CD4-positive, alpha-beta T cell (primary cell): ENCODE measurements at regions not wholly inside any gene's neighbourhood (a gene's known extent, or its start where the extent isn't known, plus 50 kb on each side); places are given as distances from the start of the nearest gene placed in this dataset.

Experiments used
- ATAC-seq: fragments of 200-7000 bp; cut with Tn5 transposase; one replicate; pipeline ENCODE4 v1.10.0; 2022; ENCODE audit warnings: mild to moderate bottlenecking; ENCODE audit not compliant: poor library complexity
- CTCF ChIA-PET: fragments of 350-600 bp; sonication (Branson Sonifier 250); formaldehyde crosslinking; loops from one replicate; lab custom pipeline; 2021; ENCODE audit warnings: antibody characterized with exemption, inconsistent platforms; lab: Charles Lee
- POLR2A ChIA-PET: fragments of 350-600 bp; sonication (Branson Sonifier 250); formaldehyde crosslinking; loops from one replicate; lab custom pipeline; 2021; ENCODE audit warnings: antibody characterized with exemption, inconsistent platforms; lab: Charles Lee
- DNase-seq, 14 experiments: peaks; one replicate each; pipeline ENCODE4 v3.0.0-alpha.2; 2013 to 2020; ENCODE audit warnings: mixed read lengths in 2 of 14
- H3K27ac ChIP-seq, 2 donors: one replicate each; pipeline versions ENCODE4 v1.5.1 to v1.7.0; 2013; ENCODE audit warnings: low read length in 2 of 2, low read depth in 1 of 2, mild to moderate bottlenecking in 1 of 2
- H3K27me3 ChIP-seq, 2 experiments: 1 replicate in 1 of 2; 2 replicates in 1 of 2; pipeline versions ENCODE4 v1.6.1 to v1.7.0; 2013; ENCODE audit warnings: low read length in 2 of 2, control low read depth in 1 of 2, mild to moderate bottlenecking in 1 of 2, moderate library complexity in 1 of 2; ENCODE audit not compliant: insufficient read depth in 2 of 2, control insufficient read depth in 1 of 2
- H3K36me3 ChIP-seq: one replicate; pipeline ENCODE4 v1.6.1; 2013; ENCODE audit warnings: low read length, control low read depth; ENCODE audit not compliant: insufficient read depth
- H3K4me1 ChIP-seq: one replicate; pipeline ENCODE4 v1.6.1; 2013; ENCODE audit warnings: low read length, control low read depth; ENCODE audit not compliant: insufficient read depth
- H3K4me3 ChIP-seq: one replicate; pipeline ENCODE4 v1.5.1; 2013; ENCODE audit warnings: mild to moderate bottlenecking, low read length, moderate library complexity
- H3K9me3 ChIP-seq, 2 experiments: 1 replicate in 1 of 2; 2 replicates in 1 of 2; pipeline versions ENCODE4 v1.6.1 to v1.7.0; 2013; ENCODE audit warnings: low read length in 2 of 2, mild to moderate bottlenecking in 2 of 2, control low read depth in 1 of 2, moderate library complexity in 1 of 2; ENCODE audit not compliant: control insufficient read depth in 1 of 2, insufficient read depth in 1 of 2
- H3K27ac Mint-ChIP-seq: one replicate; pipeline ENCODE4 v1.8.0; 2020; ENCODE audit warnings: mixed read lengths
- H3K27me3 Mint-ChIP-seq: one replicate; pipeline ENCODE4 v1.8.0; 2021; ENCODE audit warnings: mixed read lengths
- H3K36me3 Mint-ChIP-seq: one replicate; pipeline ENCODE4 v1.8.0; 2021; ENCODE audit warnings: low read depth, mixed read lengths
- H3K4me1 Mint-ChIP-seq: one replicate; pipeline ENCODE4 v1.8.0; 2021; ENCODE audit warnings: low read depth, mixed read lengths
- H3K4me3 Mint-ChIP-seq: one replicate; pipeline ENCODE4 v1.8.0; 2020; ENCODE audit warnings: mild to moderate bottlenecking, mixed read lengths
- H3K9me3 Mint-ChIP-seq: one replicate; pipeline ENCODE4 v1.8.0; 2020; ENCODE audit warnings: mixed read lengths
- intact Hi-C, 2 experiments: fragments of 100-400 bp; cut with DNase I in 1 of 2; cut with micrococcal nuclease in 1 of 2; formaldehyde crosslinking; loops; one replicate each; pipeline versions ENCODE4 v1.15.1 to v1.9.0; 2023 to 2025; cut with DNase I, micrococcal nuclease
- TF ChIP-seq, protein P1 (sequence below): fragments of 200-600 bp; IDR thresholded peaks from one replicate; pipeline ENCODE4 v1.8.0; 2022; ENCODE audit warnings: antibody characterized with exemption, mild to moderate bottlenecking

DNA sequence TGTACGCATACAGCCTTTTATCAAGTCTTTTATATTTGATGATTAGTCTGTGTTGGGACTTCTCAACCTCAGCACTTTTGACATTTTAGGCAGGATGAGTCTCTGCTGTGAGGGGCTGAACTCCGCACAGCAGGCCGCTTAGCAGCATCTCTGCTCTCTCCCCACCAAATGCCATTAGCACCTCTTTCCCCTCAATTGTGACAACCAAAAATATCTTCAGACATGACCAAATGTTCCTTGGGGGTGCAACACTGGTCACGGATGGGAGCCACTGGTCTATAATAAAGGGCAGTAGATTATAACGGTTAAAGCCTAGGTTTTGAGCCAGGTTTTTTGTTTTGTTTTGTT, 109.7 kb upstream of the LRIG1 start:
- Mint-ChIP-seq H3K27ac (no peak overlapping the region), H3K36me3 (no peaks in the 10 kb centered on the region), H3K4me3 (no peak overlapping the region), H3K9me3 (no peaks in the 10 kb centered on the region), H3K4me1 (peaks cover 11% of the 10 kb centered on the region), H3K27me3 (no peaks in the 10 kb centered on the region)
- ChIA-PET CTCF (no interaction called here), POLR2A (no interaction called here)
- TF ChIP-seq, protein P1, sequence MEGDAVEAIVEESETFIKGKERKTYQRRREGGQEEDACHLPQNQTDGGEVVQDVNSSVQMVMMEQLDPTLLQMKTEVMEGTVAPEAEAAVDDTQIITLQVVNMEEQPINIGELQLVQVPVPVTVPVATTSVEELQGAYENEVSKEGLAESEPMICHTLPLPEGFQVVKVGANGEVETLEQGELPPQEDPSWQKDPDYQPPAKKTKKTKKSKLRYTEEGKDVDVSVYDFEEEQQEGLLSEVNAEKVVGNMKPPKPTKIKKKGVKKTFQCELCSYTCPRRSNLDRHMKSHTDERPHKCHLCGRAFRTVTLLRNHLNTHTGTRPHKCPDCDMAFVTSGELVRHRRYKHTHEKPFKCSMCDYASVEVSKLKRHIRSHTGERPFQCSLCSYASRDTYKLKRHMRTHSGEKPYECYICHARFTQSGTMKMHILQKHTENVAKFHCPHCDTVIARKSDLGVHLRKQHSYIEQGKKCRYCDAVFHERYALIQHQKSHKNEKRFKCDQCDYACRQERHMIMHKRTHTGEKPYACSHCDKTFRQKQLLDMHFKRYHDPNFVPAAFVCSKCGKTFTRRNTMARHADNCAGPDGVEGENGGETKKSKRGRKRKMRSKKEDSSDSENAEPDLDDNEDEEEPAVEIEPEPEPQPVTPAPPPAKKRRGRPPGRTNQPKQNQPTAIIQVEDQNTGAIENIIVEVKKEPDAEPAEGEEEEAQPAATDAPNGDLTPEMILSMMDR: no peak
- Histone ChIP-seq H3K27me3 (no peaks in the 10 kb centered on the region), H3K27ac (no peak overlapping the region), H3K36me3 (no peaks in the 10 kb centered on the region), H3K4me1 (peaks cover 11% of the 10 kb centered on the region), H3K9me3 (no peaks in the 10 kb centered on the region), H3K4me3 (no peak overlapping the region)
- no peak for ATAC-seq
- intact Hi-C loops: no loop called here
- no peak for DNase-seq

DNA sequence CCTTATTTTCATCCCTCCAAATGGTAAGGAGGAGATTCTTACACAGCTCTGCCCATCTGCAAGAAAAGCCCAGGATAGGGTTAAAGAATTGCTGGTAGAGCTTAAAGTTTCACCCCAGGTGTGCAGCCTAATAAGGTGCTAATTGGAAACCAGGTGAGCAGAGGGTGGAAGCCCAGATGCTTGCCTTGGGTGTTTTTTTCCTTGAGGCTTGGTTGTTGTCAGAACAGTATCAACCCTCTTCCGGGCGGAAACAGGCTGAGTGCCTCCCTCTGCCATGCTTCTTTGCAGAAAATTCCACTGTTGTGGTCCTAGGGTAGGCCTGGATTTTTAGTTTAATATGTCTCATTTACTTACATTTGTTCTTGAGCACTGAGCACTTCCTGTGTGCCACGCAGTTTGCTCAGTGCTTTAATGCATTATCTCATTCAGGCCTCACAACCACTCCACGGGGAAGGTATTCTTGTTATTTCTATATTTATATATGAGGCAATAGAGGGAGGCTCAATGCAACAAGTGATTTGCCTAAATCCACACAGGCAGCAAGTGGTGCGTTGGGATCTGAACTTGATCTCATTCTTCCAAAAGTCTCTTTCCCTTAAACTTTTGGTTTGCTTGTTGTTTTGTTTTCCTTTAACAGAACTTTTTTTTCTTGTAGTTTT, 115.0 kb upstream of the LRIG1 start:
- ATAC-seq (peak; percentile 21), DNase-seq (peak in 1 of 14 experiments; percentile 14)
- H3K4me1 ChIP-seq: peaks cover 17% of the 10 kb centered on the region
- Mint-ChIP-seq H3K27me3 (no peaks in the 10 kb centered on the region), H3K4me3 (no peak overlapping the region), H3K4me1 (peaks cover 21% of the 10 kb centered on the region), H3K9me3 (no peaks in the 10 kb centered on the region), H3K27ac (no peak overlapping the region), H3K36me3 (no peaks in the 10 kb centered on the region)
- POLR2A ChIA-PET: no interaction called here
- no peaks in the 10 kb centered on the region for H3K36me3 ChIP-seq
- TF ChIP-seq, protein P1: no peak
- no peaks in the 10 kb centered on the region for H3K27me3 ChIP-seq
- intact Hi-C loops: no loop called here
- H3K4me3 ChIP-seq: no peak overlapping the region
- CTCF ChIA-PET: no interaction called here
- H3K27ac ChIP-seq: no peak overlapping the region
- H3K9me3 ChIP-seq: no peaks in the 10 kb centered on the region

DNA sequence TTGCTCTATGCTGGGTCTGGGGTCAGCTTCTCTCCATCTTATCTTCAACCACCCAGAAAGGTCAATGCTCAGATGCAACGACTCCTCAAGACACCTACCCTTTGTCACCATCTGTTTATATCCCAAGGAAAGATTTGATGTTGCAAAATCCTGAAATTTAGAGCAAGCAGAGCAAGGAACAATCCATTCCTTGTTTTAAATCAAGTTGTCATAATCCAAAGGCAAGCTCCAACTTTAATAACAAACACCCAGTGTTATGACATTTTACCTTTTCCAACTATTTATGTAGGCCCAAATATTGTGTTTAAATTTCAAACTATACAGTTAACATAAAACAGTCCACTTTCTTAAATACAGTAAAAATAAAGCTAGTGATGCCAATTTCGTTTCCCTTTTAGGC, 116.5 kb upstream of the LRIG1 start:
- DNase-seq (no peak), ATAC-seq (no peak)
- TF ChIP-seq, protein P1: no peak
- Mint-ChIP-seq H3K27me3 (no peaks in the 10 kb centered on the region), H3K4me3 (no peak overlapping the region), H3K4me1 (peaks cover 21% of the 10 kb centered on the region), H3K27ac (no peak overlapping the region), H3K9me3 (no peaks in the 10 kb centered on the region), H3K36me3 (no peaks in the 10 kb centered on the region)
- H3K27ac ChIP-seq: no peak overlapping the region
- no peaks in the 10 kb centered on the region for H3K9me3 ChIP-seq
- no peaks in the 10 kb centered on the region for H3K36me3 ChIP-seq
- POLR2A ChIA-PET: no interaction called here
- H3K4me3 ChIP-seq: no peak overlapping the region
- CTCF ChIA-PET: no interaction called here
- peaks cover 17% of the 10 kb centered on the region for H3K4me1 ChIP-seq
- H3K27me3 ChIP-seq: no peaks in the 10 kb centered on the region
- intact Hi-C loops: no loop called here
